Left lung (tissue), 4 donors: ENCODE measurements at regions not wholly inside any gene's neighbourhood (a gene's known extent, or its start where the extent isn't known, plus 50 kb on each side); places are given as distances from the start of the nearest gene placed in this dataset.
"Not testable (repeated sequence)": the region's sequence is repeated elsewhere in the genome, so short reads cannot be mapped to it uniquely, and the experiment has no call there.

Experiments
- ATAC-seq: fragments of 200-7000 bp; cut with Tn5 transposase; one replicate; pipeline ENCODE4 v1.9.1; 2020; ENCODE audit warnings: moderate library complexity
- DNase-seq, 4 donors: peaks; one replicate each; pipeline ENCODE4 v3.0.0-alpha.2; 2013 to 2020
- H3K27ac ChIP-seq, 2 donors: fragments of 200-600 bp; sonication (generic) in 1 of 2; one replicate each; pipeline versions ENCODE4 v1.5.0 to v1.8.0; 2020 to 2021
- H3K27me3 ChIP-seq, 2 donors: fragments of 200-600 bp; sonication (generic) in 1 of 2; one replicate each; pipeline versions ENCODE4 v1.5.0 to v1.8.0; 2020 to 2021
- H3K36me3 ChIP-seq, 2 donors: fragments of 200-600 bp; sonication (generic) in 1 of 2; one replicate each; pipeline versions ENCODE4 v1.5.0 to v1.8.0; 2020 to 2021
- H3K4me1 ChIP-seq, 2 donors: fragments of 200-600 bp; one replicate each; pipeline ENCODE4 v1.8.0; 2021
- H3K4me3 ChIP-seq, 2 donors: fragments of 200-600 bp; sonication (generic) in 1 of 2; one replicate each; pipeline versions ENCODE4 v1.5.0 to v1.8.0; 2020 to 2021; ENCODE audit warnings: mild to moderate bottlenecking in 1 of 2
- H3K9me3 ChIP-seq, 2 donors: fragments of 200-600 bp; sonication (generic) in 1 of 2; one replicate each; pipeline versions ENCODE4 v1.5.0 to v1.8.0; 2020 to 2021
- intact Hi-C, 2 donors: fragments of 100-400 bp; cut with DNase I; formaldehyde crosslinking; loops; one replicate each; pipeline versions ENCODE4 v1.11.2 to v1.14.2; 2022
- TF ChIP-seq, protein P1 (sequence below), 2 donors: fragments of 200-600 bp; sonication (generic) in 1 of 2; IDR thresholded peaks; one replicate each; pipeline versions ENCODE4 v1.5.0 to v1.8.0; 2021; ENCODE audit warnings: antibody characterized with exemption in 2 of 2
- donor health status: DM: no; HTN: yes; CAD: no.
- donor health status: DM: no; HTN: no; CAD: no.

DNA sequence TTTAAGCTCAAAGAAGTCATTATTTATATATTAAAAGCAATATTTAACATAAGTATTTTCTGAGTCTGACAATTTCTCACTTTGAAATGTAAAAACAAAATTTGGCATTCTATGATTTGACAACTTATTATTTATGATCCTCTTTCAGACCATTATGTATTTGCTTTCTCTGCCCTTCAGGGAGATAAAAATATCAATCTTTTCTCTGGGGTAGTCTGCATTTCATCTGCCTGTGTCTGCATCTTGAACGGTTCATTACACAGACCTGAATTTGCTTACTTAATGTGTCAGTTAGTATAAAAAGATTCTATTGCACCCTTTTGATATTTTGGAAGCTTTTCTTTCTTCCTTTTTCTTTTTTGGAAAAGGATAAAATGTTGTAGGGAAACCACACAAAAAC, 354.0 kb upstream of the RGS17 start:
- DNase-seq, result no peak
- no peak overlapping the region for H3K27ac ChIP-seq
- H3K27me3 ChIP-seq, result no peaks in the 10 kb centered on the region
- peaks cover 0 to 9% of the 10 kb centered on the region in 2 donors for H3K9me3 ChIP-seq
- no peak overlapping the region for H3K4me3 ChIP-seq
- no peak for ATAC-seq
- TF ChIP-seq, protein P1, sequence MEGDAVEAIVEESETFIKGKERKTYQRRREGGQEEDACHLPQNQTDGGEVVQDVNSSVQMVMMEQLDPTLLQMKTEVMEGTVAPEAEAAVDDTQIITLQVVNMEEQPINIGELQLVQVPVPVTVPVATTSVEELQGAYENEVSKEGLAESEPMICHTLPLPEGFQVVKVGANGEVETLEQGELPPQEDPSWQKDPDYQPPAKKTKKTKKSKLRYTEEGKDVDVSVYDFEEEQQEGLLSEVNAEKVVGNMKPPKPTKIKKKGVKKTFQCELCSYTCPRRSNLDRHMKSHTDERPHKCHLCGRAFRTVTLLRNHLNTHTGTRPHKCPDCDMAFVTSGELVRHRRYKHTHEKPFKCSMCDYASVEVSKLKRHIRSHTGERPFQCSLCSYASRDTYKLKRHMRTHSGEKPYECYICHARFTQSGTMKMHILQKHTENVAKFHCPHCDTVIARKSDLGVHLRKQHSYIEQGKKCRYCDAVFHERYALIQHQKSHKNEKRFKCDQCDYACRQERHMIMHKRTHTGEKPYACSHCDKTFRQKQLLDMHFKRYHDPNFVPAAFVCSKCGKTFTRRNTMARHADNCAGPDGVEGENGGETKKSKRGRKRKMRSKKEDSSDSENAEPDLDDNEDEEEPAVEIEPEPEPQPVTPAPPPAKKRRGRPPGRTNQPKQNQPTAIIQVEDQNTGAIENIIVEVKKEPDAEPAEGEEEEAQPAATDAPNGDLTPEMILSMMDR (IDR thresholded peaks at IDR 0.05), result no peak
- H3K36me3 ChIP-seq, result no peaks in the 10 kb centered on the region
- intact Hi-C loops, result no loop called here
- no peaks in the 10 kb centered on the region for H3K4me1 ChIP-seq

GRCh38 chr6:153484056-153484455, 353.0 kb upstream of the RGS17 start:
- Histone ChIP-seq H3K36me3 (no peaks in the 10 kb centered on the region), H3K4me3 (no peak overlapping the region), H3K27me3 (no peaks in the 10 kb centered on the region), H3K4me1 (no peaks in the 10 kb centered on the region), H3K9me3 (peaks cover 0 to 9% of the 10 kb centered on the region in 2 donors), H3K27ac (no peak overlapping the region)
- ATAC-seq, result no peak
- intact Hi-C loops, result no loop called here
- TF ChIP-seq, protein P1 (IDR thresholded peaks at IDR 0.05), result no peak
- DNase-seq, result no peak

- Histone ChIP-seq H3K27ac (no peak overlapping the region), H3K4me1 (no peaks in the 10 kb centered on the region), H3K4me3 (no peak overlapping the region), H3K9me3 (no peaks in the 10 kb centered on the region), H3K36me3 (no peaks in the 10 kb centered on the region), H3K27me3 (no peaks in the 10 kb centered on the region)
- DNase-seq (no peak), ATAC-seq (no peak)
- TF ChIP-seq, protein P1 (IDR thresholded peaks at IDR 0.05), result no peak
- intact Hi-C loops, result no loop called here
Measured at GRCh38 chr6:153476243-153476642, 345.2 kb upstream of the RGS17 start.

DNA sequence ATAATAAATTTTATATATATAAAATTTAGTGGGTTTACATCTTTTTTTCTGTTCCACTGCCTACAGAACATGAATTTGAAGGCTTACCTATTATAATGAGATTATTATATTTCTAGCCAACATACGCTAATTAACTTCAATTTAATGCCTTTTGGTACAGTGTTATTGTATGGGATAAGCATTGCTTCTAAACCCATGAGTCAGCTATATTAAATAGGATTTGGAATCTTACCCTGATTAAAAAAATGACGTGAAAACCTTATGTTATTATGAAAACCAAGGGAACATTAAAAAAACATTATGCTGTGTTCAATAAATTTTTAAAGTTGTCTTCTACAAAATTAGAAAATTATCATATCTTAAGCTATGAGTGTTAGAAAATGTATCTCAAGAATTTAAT, 334.0 kb upstream of the RGS17 start:
- no peak for DNase-seq
- H3K4me3 ChIP-seq, result no peak overlapping the region
- TF ChIP-seq, protein P1 (IDR thresholded peaks at IDR 0.05), result no peak

GRCh38 chr6:153449279-153449678, 318.2 kb upstream of the RGS17 start:
- TF ChIP-seq, protein P1 (IDR thresholded peaks at IDR 0.05), result no peak
- Histone ChIP-seq H3K27me3 (no peaks in the 10 kb centered on the region), H3K4me3 (no peak overlapping the region), H3K4me1 (no peaks in the 10 kb centered on the region), H3K36me3 (no peaks in the 10 kb centered on the region), H3K27ac (no peak overlapping the region), H3K9me3 (peaks cover 0 to 17% of the 10 kb centered on the region in 2 donors)
- DNase-seq, result no peak
- intact Hi-C loops, result no loop called here
- ATAC-seq, result no peak

More for the DNA sequence above, 334.0 kb upstream of the RGS17 start:
- intact Hi-C loops, result no loop called here
- no peaks in the 10 kb centered on the region for H3K27me3 ChIP-seq
- H3K4me1 ChIP-seq, result no peaks in the 10 kb centered on the region
- no peaks in the 10 kb centered on the region for H3K9me3 ChIP-seq
- no peak for ATAC-seq
- no peaks in the 10 kb centered on the region for H3K36me3 ChIP-seq
- no peak overlapping the region for H3K27ac ChIP-seq

- peaks cover 0 to 17% of the 10 kb centered on the region in 2 donors for H3K9me3 ChIP-seq
- not testable (repeated sequence) for H3K4me1 ChIP-seq
Measured at GRCh38 chr6:153442749-153443148, 311.7 kb upstream of the RGS17 start.

More at GRCh38 chr6:153442749-153443148, 311.7 kb upstream of the RGS17 start:
- H3K27ac ChIP-seq, intact Hi-C loops, H3K27me3 ChIP-seq, ATAC-seq, H3K4me3 ChIP-seq, DNase-seq, H3K36me3 ChIP-seq: not testable (repeated sequence)
